ENCODE measurements at regions not wholly inside any gene's neighbourhood (a gene's known extent, or its start where the extent isn't known, plus 50 kb on each side); places are given as distances from the start of the nearest gene placed in this dataset.

DNA sequence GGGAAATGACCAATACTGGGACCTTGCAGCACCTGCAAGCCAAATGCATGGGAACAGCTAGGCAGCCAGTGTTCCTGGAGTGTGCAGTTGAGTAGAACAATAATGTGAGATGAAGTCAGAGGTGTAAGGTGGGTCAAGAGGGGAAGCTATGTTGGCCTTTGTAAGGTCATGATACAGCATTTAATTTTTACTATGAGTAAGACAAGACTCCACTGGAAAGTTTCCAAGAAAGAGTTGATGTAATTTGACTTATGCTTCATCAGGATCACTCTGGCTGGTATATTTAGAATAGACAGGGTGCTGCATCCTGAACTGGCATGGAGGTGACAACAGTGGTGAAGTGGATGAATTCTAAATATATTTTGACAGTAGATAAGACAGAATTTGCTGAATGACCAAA, 744.8 kb downstream of the KCTD16 start:
- DNase-seq (ENCODE audit: low spot score), result no peak

GRCh38 chr5:144913661-144914060, 743.0 kb downstream of the KCTD16 start:
- no peak for DNase-seq (ENCODE audit: low spot score)
- no peak for TF ChIP-seq CTCF (IDR thresholded peaks at IDR 0.05; ENCODE audit: extremely low read depth, missing control alignments)

More for the DNA sequence above, 744.8 kb downstream of the KCTD16 start:
- no peak for TF ChIP-seq CTCF (IDR thresholded peaks at IDR 0.05; ENCODE audit: extremely low read depth, missing control alignments)

DNA sequence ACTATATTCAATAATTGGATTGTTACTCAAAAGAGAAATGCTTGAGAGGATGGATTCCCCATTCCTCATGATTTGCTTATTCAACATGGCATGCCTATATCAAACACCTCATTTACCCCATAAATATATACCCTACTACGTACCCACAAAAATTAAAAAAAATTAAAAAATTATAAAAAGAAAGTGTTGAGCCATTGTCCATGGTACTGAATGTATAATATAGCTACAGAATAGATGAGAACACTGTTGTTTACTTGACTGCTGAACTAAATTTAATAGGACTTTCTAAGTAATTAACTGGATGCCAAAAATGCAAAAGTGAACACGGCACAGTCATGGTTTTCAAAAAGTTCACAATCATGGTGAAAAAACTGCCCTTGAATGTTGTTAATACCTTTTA, 725.8 kb downstream of the KCTD16 start:
- DNase-seq (ENCODE audit: low spot score), result no peak
- TF ChIP-seq CTCF (IDR thresholded peaks at IDR 0.05; ENCODE audit: extremely low read depth, missing control alignments), result no peak

DNA sequence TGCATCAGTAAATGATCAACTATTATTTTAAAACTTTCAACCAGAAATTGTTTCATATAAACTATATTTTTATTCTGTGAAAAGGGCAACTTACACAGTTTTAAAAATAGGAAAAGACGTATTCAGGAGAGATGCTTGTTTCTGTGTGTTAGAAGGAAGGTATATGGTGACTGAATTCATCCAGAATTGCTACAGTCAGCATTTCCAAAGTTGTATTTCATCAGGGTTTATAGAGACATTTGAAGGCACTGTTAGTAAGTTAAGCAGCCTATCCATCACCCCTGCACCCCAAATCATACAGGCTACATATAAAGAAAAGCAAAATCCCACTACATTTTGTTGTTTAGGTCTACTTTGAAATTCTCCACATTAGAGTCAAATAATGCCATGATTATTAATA, 716.0 kb downstream of the KCTD16 start:
- no peak for DNase-seq (ENCODE audit: low spot score)
- TF ChIP-seq CTCF (IDR thresholded peaks at IDR 0.05; ENCODE audit: extremely low read depth, missing control alignments), result no peak

- TF ChIP-seq CTCF (IDR thresholded peaks at IDR 0.05; ENCODE audit: extremely low read depth, missing control alignments), result no peak
These were observed 712.1 kb downstream of the KCTD16 start for GRCh38 chr5:144882739-144883283.

GRCh38 chr5:144880513-144880912, 709.8 kb downstream of the KCTD16 start:
- no peak for DNase-seq (ENCODE audit: low spot score)
- TF ChIP-seq CTCF (IDR thresholded peaks at IDR 0.05; ENCODE audit: extremely low read depth, missing control alignments), result no peak

More at GRCh38 chr5:144882739-144883283, 712.1 kb downstream of the KCTD16 start:
- DNase-seq (ENCODE audit: low spot score), result no peak

GRCh38 chr5:144876990-144877389, 706.3 kb downstream of the KCTD16 start:
- TF ChIP-seq CTCF (IDR thresholded peaks at IDR 0.05; ENCODE audit: extremely low read depth, missing control alignments), result no peak
- no peak for DNase-seq (ENCODE audit: low spot score)
